ENCODE measurements at regions not wholly inside any gene's neighbourhood (a gene's known extent, or its start where the extent isn't known, plus 50 kb on each side); places are given as distances from the start of the nearest gene placed in this dataset.
A peak's percentile ranks its signal among the peaks of the same experiment; 100 is the strongest.

- no peaks in the 10 kb centered on the region for H3K9me3 ChIP-seq
- no peak for DNase-seq
- no peak for TF ChIP-seq POLR2A (IDR thresholded peaks at IDR 0.05)
- no peak for TF ChIP-seq EP300 (IDR thresholded peaks at IDR 0.05; ENCODE audit: low read depth)
- TF ChIP-seq, protein P1, sequence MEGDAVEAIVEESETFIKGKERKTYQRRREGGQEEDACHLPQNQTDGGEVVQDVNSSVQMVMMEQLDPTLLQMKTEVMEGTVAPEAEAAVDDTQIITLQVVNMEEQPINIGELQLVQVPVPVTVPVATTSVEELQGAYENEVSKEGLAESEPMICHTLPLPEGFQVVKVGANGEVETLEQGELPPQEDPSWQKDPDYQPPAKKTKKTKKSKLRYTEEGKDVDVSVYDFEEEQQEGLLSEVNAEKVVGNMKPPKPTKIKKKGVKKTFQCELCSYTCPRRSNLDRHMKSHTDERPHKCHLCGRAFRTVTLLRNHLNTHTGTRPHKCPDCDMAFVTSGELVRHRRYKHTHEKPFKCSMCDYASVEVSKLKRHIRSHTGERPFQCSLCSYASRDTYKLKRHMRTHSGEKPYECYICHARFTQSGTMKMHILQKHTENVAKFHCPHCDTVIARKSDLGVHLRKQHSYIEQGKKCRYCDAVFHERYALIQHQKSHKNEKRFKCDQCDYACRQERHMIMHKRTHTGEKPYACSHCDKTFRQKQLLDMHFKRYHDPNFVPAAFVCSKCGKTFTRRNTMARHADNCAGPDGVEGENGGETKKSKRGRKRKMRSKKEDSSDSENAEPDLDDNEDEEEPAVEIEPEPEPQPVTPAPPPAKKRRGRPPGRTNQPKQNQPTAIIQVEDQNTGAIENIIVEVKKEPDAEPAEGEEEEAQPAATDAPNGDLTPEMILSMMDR (IDR thresholded peaks at IDR 0.05): no peak
- no peak for TF ChIP-seq POLR2AphosphoS5 (IDR thresholded peaks at IDR 0.05)
- H3K27me3 ChIP-seq: no peaks in the 10 kb centered on the region
- H3K4me3 ChIP-seq: no peak overlapping the region
- intact Hi-C loops (cut with DNase I; ENCODE audit: low total_unique reads) (no loop called here), in situ Hi-C loops (cut with MboI; ENCODE audit: low pct_ligation_motif_present in 1 of 4, low pct_unique_long_range_greater_than_20kb in 1 of 4, low sequenced_read_pairs in 3 of 4) (no loop called here)
- WGBS, 2 donors (ENCODE audit: low coverage in 1 of 2): 96% methylated on average over 6 of the region's 6 CpGs; no CpG with 5 or more reads in 1 of the 2 donors
- no peaks in the 10 kb centered on the region for H3K36me3 ChIP-seq
- H3K27ac ChIP-seq: peak overlapping the region; percentile 58 to 72 (median 66)
- peaks cover 0 to 36% (median 7%) of the 10 kb centered on the region in 4 donors for H3K4me1 ChIP-seq
These were observed 111.5 kb upstream of the MEF2A start for GRCh38 chr15:99454107-99454809.

GRCh38 chr15:99454941-99455788, 110.6 kb upstream of the MEF2A start:
- WGBS, 2 donors (ENCODE audit: low coverage in 1 of 2): 72 to 73% methylated on average over 6 to 19 of the region's 19 CpGs
- Histone ChIP-seq H3K27ac (peak overlapping the region; percentile 58 to 72 (median 66)), H3K9me3 (no peaks in the 10 kb centered on the region), H3K4me3 (no peak overlapping the region), H3K36me3 (no peaks in the 10 kb centered on the region), H3K4me1 (peaks cover 0 to 36% (median 7%) of the 10 kb centered on the region in 4 donors), H3K27me3 (no peaks in the 10 kb centered on the region)
- intact Hi-C loops (cut with DNase I; ENCODE audit: low total_unique reads): no loop called here
- DNase-seq: peak; percentile 50
- in situ Hi-C loops (cut with MboI; ENCODE audit: low pct_ligation_motif_present in 1 of 4, low pct_unique_long_range_greater_than_20kb in 1 of 4, low sequenced_read_pairs in 3 of 4): no loop called here
- TF ChIP-seq, protein P1 (IDR thresholded peaks at IDR 0.05): no peak
- TF ChIP-seq POLR2AphosphoS5 (IDR thresholded peaks at IDR 0.05) (peak in 1 of 3 donors; percentile 42), POLR2A (IDR thresholded peaks at IDR 0.05) (no peak), EP300 (IDR thresholded peaks at IDR 0.05; ENCODE audit: low read depth) (no peak)

- TF ChIP-seq EP300 (IDR thresholded peaks at IDR 0.05; ENCODE audit: low read depth): no peak
- TF ChIP-seq POLR2AphosphoS5 (IDR thresholded peaks at IDR 0.05): no peak
- TF ChIP-seq POLR2A (IDR thresholded peaks at IDR 0.05): no peak
- TF ChIP-seq, protein P1 (IDR thresholded peaks at IDR 0.05): no peak
- Histone ChIP-seq H3K4me3 (no peak overlapping the region), H3K9me3 (no peaks in the 10 kb centered on the region), H3K4me1 (peaks cover 0 to 32% (median 5%) of the 10 kb centered on the region in 4 donors), H3K27me3 (no peaks in the 10 kb centered on the region), H3K36me3 (no peaks in the 10 kb centered on the region), H3K27ac (peak overlapping the region in 3 of 4 donors; percentile 58 to 72 (median 63))
- intact Hi-C loops (cut with DNase I; ENCODE audit: low total_unique reads) (no loop called here), in situ Hi-C loops (cut with MboI; ENCODE audit: low pct_ligation_motif_present in 1 of 4, low pct_unique_long_range_greater_than_20kb in 1 of 4, low sequenced_read_pairs in 3 of 4) (no loop called here)
- DNase-seq: no peak
These were observed 110.0 kb upstream of the MEF2A start for GRCh38 chr15:99455789-99456160.

DNA sequence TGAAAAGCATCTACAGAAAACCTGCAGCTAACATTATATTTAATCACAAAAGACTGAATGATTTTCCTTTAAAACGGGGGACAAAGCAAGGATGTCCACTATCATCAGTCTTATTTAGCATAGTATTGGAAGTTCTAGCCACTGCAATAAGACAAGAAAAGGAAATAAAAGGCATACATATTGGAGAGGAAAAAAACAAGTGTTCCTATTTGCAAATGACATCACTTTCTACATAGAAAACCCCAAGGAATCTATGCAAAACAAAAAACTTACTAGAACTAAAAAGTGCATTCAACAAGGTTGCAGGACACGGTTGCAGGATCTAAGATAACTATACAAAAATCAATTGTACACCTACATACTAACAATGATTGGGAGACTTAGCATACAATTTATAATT, 101.6 kb upstream of the MEF2A start:
- no peaks in the 10 kb centered on the region for H3K4me1 ChIP-seq
- 83 to 96% methylated on average over 2 of the region's 2 CpGs for WGBS, 2 donors (ENCODE audit: low coverage in 1 of 2)
- TF ChIP-seq POLR2A (IDR thresholded peaks at IDR 0.05): no peak
- TF ChIP-seq EP300 (IDR thresholded peaks at IDR 0.05; ENCODE audit: low read depth): no peak
- TF ChIP-seq POLR2AphosphoS5 (IDR thresholded peaks at IDR 0.05): no peak
- TF ChIP-seq, protein P1 (IDR thresholded peaks at IDR 0.05): no peak
- no peak for DNase-seq
- H3K27me3 ChIP-seq: no peaks in the 10 kb centered on the region
- in situ Hi-C loops (cut with MboI; ENCODE audit: low pct_ligation_motif_present in 1 of 4, low pct_unique_long_range_greater_than_20kb in 1 of 4, low sequenced_read_pairs in 3 of 4) (no loop called here), intact Hi-C loops (cut with DNase I; ENCODE audit: low total_unique reads) (no loop called here)
- H3K9me3 ChIP-seq: peaks cover 12% of the 10 kb centered on the region in 2 donors
- no peak overlapping the region for H3K27ac ChIP-seq
- no peak overlapping the region for H3K4me3 ChIP-seq
- H3K36me3 ChIP-seq: no peaks in the 10 kb centered on the region

Measured in transverse colon (tissue), 4 donors.